K562 (cell line): ENCODE measurements at regions not wholly inside any gene's neighbourhood (a gene's known extent, or its start where the extent isn't known, plus 50 kb on each side); places are given as distances from the start of the nearest gene placed in this dataset.

Experiments used
- CEBPB ChIP-seq: fragments of 450-650 bp; IDR thresholded peaks from 2 replicates; pipeline ENCODE4 v1.6.1; 2016; ENCODE audit warnings: missing genetic modification characterization, missing compliant biosample characterization
- EP300 ChIP-seq: IDR thresholded peaks from 2 replicates; pipeline ENCODE4 v1.6.1; 2012; ENCODE audit warnings: low read length, improper control_type of control experiment
- GABPB1 ChIP-seq: sonication (generic); formaldehyde crosslinking; IDR thresholded peaks from 2 replicates; pipeline ENCODE4 v1.8.0; 2022; ENCODE audit warnings: mild to moderate bottlenecking, missing genetic modification reagents
- HDAC6 ChIP-seq: IDR thresholded peaks from 2 replicates; pipeline ENCODE4 v1.6.1; 2012; ENCODE audit warnings: low read depth, mild to moderate bottlenecking, control low read depth, inconsistent platforms, low read length, moderate library complexity
- POLR2A ChIP-seq: fragments of 450-650 bp; conservative IDR thresholded peaks from 2 replicates; pipeline ENCODE4 v1.6.1; 2016
- SMC3 ChIP-seq: conservative IDR thresholded peaks from 2 replicates; pipeline ENCODE4 v1.6.1; 2011; ENCODE audit warnings: low read depth, low read length, improper control_type of control experiment; ENCODE audit not compliant: insufficient read depth
- TGIF2 ChIP-seq: sonication (generic); formaldehyde crosslinking; IDR thresholded peaks from 2 replicates; pipeline ENCODE4 v1.8.1; 2022; ENCODE audit warnings: mild to moderate bottlenecking, missing genetic modification reagents, moderate library complexity
- ZNF253 ChIP-seq: fragments of 250-450 bp; sonication (Bioruptor Pico); conservative IDR thresholded peaks from 2 replicates; pipeline ENCODE4 v1.6.1; 2021; ENCODE audit warnings: mild to moderate bottlenecking
- ZNF316 ChIP-seq: fragments of 450-650 bp; IDR thresholded peaks from 2 replicates; pipeline ENCODE4 v1.6.1; 2016
- ZNF431 ChIP-seq: sonication (generic); formaldehyde crosslinking; IDR thresholded peaks from 2 replicates; pipeline ENCODE4 v1.8.0; 2022; ENCODE audit warnings: mild to moderate bottlenecking, missing genetic modification reagents
- TF ChIP-seq, protein P1 (sequence below): sonication (generic); formaldehyde crosslinking; IDR thresholded peaks from 2 replicates; pipeline ENCODE4 v1.8.0; 2023; ENCODE audit warnings: mild to moderate bottlenecking, missing genetic modification reagents
- TF ChIP-seq, protein P2 (sequence below), 3 experiments: IDR thresholded peaks in 2 of 3; conservative IDR thresholded peaks in 1 of 3; 2 replicates each; pipeline ENCODE4 v1.5.1; 2011 to 2012; ENCODE audit warnings: low read length in 3 of 3, mild to moderate bottlenecking in 3 of 3, control low read depth in 2 of 3, improper control_type of control experiment in 1 of 3, inconsistent platforms in 1 of 3, low read depth in 1 of 3, mixed read lengths in 1 of 3, moderate library complexity in 1 of 3; ENCODE audit not compliant: insufficient read depth in 2 of 3
- TF ChIP-seq, protein P3 (sequence below): fragments of 450-650 bp; IDR thresholded peaks from 2 replicates; pipeline ENCODE4 v1.6.1; 2017; ENCODE audit warnings: antibody characterized with exemption, mild to moderate bottlenecking
- TF ChIP-seq, protein P4 (sequence below): fragments of 250-450 bp; sonication (Bioruptor Pico); IDR thresholded peaks from 2 replicates; pipeline ENCODE4 v1.8.0; 2022; ENCODE audit warnings: moderate library complexity, mild to moderate bottlenecking, inconsistent platforms

DNA sequence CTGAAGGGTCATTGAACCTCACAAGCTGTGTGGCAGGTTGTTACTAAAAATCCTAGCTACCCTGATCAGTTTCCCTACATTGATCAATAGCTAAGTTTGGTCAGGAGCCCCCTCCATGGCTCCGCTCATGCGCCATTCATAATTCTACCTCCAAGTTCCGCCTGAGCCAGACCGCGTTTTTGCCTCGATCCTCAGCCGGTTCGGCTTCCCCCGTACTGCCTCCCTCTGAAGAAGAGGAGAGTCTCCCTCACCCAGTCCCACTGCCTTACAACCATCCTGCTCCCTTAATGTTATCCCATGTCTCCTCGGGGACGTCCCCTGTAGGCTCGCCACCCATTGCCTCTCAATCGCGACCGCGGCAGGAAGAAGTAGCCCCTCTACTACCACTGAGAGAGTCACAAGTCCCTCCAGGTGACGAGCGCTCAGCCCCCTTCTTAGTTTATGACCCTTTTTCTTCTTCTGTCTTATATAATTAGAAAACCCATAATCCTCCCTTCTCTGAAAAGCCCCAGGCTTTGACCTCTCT lies 158.2 kb downstream of the DEFB131A start:
- no peak for TF ChIP-seq EP300
- no peak for TF ChIP-seq TGIF2 (CRISPR knock-in tag)
- TF ChIP-seq ZNF316: no peak
- no peak for TF ChIP-seq HDAC6
- TF ChIP-seq, protein P1, sequence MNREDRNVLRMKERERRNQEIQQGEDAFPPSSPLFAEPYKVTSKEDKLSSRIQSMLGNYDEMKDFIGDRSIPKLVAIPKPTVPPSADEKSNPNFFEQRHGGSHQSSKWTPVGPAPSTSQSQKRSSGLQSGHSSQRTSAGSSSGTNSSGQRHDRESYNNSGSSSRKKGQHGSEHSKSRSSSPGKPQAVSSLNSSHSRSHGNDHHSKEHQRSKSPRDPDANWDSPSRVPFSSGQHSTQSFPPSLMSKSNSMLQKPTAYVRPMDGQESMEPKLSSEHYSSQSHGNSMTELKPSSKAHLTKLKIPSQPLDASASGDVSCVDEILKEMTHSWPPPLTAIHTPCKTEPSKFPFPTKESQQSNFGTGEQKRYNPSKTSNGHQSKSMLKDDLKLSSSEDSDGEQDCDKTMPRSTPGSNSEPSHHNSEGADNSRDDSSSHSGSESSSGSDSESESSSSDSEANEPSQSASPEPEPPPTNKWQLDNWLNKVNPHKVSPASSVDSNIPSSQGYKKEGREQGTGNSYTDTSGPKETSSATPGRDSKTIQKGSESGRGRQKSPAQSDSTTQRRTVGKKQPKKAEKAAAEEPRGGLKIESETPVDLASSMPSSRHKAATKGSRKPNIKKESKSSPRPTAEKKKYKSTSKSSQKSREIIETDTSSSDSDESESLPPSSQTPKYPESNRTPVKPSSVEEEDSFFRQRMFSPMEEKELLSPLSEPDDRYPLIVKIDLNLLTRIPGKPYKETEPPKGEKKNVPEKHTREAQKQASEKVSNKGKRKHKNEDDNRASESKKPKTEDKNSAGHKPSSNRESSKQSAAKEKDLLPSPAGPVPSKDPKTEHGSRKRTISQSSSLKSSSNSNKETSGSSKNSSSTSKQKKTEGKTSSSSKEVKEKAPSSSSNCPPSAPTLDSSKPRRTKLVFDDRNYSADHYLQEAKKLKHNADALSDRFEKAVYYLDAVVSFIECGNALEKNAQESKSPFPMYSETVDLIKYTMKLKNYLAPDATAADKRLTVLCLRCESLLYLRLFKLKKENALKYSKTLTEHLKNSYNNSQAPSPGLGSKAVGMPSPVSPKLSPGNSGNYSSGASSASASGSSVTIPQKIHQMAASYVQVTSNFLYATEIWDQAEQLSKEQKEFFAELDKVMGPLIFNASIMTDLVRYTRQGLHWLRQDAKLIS (CRISPR knock-in tag): no peak
- no peak for TF ChIP-seq POLR2A
- no peak for TF ChIP-seq GABPB1 (CRISPR knock-in tag)
- TF ChIP-seq, protein P2, sequence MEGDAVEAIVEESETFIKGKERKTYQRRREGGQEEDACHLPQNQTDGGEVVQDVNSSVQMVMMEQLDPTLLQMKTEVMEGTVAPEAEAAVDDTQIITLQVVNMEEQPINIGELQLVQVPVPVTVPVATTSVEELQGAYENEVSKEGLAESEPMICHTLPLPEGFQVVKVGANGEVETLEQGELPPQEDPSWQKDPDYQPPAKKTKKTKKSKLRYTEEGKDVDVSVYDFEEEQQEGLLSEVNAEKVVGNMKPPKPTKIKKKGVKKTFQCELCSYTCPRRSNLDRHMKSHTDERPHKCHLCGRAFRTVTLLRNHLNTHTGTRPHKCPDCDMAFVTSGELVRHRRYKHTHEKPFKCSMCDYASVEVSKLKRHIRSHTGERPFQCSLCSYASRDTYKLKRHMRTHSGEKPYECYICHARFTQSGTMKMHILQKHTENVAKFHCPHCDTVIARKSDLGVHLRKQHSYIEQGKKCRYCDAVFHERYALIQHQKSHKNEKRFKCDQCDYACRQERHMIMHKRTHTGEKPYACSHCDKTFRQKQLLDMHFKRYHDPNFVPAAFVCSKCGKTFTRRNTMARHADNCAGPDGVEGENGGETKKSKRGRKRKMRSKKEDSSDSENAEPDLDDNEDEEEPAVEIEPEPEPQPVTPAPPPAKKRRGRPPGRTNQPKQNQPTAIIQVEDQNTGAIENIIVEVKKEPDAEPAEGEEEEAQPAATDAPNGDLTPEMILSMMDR (IDR thresholded peaks at IDR 0.05 in 2 of 3, conservative IDR thresholded peaks at IDR 0.05 in 1 of 3; ENCODE audit: insufficient read depth in 2 of 3, low read depth in 1 of 3, low read length in 3 of 3): no peak
- TF ChIP-seq, protein P3, sequence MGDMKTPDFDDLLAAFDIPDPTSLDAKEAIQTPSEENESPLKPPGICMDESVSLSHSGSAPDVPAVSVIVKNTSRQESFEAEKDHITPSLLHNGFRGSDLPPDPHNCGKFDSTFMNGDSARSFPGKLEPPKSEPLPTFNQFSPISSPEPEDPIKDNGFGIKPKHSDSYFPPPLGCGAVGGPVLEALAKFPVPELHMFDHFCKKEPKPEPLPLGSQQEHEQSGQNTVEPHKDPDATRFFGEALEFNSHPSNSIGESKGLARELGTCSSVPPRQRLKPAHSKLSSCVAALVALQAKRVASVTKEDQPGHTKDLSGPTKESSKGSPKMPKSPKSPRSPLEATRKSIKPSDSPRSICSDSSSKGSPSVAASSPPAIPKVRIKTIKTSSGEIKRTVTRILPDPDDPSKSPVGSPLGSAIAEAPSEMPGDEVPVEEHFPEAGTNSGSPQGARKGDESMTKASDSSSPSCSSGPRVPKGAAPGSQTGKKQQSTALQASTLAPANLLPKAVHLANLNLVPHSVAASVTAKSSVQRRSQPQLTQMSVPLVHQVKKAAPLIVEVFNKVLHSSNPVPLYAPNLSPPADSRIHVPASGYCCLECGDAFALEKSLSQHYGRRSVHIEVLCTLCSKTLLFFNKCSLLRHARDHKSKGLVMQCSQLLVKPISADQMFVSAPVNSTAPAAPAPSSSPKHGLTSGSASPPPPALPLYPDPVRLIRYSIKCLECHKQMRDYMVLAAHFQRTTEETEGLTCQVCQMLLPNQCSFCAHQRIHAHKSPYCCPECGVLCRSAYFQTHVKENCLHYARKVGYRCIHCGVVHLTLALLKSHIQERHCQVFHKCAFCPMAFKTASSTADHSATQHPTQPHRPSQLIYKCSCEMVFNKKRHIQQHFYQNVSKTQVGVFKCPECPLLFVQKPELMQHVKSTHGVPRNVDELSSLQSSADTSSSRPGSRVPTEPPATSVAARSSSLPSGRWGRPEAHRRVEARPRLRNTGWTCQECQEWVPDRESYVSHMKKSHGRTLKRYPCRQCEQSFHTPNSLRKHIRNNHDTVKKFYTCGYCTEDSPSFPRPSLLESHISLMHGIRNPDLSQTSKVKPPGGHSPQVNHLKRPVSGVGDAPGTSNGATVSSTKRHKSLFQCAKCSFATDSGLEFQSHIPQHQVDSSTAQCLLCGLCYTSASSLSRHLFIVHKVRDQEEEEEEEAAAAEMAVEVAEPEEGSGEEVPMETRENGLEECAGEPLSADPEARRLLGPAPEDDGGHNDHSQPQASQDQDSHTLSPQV: no peak
- TF ChIP-seq, protein P4, sequence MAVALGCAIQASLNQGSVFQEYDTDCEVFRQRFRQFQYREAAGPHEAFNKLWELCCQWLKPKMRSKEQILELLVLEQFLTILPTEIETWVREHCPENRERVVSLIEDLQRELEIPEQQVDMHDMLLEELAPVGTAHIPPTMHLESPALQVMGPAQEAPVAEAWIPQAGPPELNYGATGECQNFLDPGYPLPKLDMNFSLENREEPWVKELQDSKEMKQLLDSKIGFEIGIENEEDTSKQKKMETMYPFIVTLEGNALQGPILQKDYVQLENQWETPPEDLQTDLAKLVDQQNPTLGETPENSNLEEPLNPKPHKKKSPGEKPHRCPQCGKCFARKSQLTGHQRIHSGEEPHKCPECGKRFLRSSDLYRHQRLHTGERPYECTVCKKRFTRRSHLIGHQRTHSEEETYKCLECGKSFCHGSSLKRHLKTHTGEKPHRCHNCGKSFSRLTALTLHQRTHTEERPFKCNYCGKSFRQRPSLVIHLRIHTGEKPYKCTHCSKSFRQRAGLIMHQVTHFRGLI (CRISPR knock-in tag): no peak
- TF ChIP-seq CEBPB (tag): no peak
- no peak for TF ChIP-seq SMC3
- no peak for TF ChIP-seq ZNF431 (CRISPR knock-in tag)
- no peak for TF ChIP-seq ZNF253
